ENCODE measurements at regions not wholly inside any gene's neighbourhood (a gene's known extent, or its start where the extent isn't known, plus 50 kb on each side); places are given as distances from the start of the nearest gene placed in this dataset.

DNA sequence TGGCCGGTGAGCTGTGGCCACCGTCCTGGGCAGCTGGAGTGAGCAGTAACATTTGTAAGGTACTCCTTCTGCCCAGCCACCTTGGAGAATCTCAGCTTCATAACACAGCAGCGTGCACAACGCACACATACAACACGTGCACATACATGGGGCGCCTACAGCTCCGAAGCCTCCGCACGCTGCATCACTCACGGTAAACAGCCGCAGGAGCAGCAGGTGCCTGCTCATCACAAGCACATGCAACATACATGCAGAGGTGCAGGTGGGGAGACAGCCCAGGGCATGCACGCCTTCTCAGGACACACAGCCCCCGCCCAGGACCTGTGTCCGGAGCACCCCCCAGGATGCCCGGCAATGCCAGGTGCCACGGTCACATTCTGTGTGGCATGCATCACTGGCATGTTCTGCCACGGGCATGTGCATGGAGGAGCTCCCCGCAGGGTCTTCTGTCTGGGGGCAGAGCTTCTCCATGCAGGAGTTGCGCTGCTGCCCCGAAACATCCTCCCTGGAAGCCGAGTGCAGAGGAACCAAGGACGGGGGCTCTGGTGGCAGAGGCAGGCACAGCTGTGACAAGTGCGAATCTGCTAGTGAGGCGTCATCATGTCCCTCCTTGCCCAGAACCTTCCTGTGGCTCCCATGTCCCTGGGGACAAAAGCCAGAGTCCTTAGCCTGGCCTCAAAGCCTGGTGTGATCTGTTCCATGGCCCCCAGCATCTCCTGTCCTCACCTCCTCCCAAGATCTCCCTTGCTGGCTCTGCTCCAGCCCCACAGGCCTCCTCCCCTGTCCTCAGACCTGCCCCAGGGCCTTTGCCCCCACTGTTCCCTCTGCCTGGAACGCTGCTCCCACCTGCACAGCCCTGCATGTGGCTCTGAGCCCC lies 184.0 kb upstream of the GSE1 start:
- DNase-seq = no peak

DNA sequence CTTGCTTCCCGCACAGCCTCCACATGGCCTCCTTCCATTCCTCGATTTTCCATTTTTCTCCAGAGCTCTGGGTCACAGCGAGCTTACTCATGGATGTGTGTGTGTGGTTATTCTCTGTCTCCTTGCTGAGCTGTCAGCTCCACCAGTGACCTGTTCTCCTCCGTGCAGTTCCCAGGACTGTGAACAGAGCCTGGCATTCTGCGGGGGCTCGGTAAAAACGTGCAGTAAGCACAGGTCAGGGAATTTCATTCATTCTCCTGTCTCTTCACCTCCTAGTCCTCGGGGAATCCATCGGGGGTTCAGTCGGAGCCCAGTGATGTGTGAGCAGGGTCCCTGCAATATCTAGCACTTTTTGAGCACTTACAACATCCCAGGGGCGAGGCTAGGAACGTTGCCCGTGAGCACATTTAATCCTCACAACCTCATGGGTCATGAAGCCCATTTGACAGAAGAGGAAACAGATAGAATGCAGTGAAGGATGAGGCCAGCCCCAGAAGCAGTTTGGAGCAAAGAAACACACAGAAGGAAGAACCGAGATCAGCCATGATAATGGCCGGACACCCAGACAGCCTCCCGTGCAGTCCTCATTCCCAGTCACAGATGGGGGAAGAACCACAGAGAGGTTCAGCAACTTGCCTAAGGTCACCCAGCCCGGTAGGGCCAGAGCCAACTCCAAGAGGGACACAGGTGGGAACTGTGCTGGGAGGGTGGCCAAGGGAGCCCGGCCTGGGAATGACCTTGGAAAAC lies 183.2 kb upstream of the GSE1 start:
- DNase-seq = no peak

DNA sequence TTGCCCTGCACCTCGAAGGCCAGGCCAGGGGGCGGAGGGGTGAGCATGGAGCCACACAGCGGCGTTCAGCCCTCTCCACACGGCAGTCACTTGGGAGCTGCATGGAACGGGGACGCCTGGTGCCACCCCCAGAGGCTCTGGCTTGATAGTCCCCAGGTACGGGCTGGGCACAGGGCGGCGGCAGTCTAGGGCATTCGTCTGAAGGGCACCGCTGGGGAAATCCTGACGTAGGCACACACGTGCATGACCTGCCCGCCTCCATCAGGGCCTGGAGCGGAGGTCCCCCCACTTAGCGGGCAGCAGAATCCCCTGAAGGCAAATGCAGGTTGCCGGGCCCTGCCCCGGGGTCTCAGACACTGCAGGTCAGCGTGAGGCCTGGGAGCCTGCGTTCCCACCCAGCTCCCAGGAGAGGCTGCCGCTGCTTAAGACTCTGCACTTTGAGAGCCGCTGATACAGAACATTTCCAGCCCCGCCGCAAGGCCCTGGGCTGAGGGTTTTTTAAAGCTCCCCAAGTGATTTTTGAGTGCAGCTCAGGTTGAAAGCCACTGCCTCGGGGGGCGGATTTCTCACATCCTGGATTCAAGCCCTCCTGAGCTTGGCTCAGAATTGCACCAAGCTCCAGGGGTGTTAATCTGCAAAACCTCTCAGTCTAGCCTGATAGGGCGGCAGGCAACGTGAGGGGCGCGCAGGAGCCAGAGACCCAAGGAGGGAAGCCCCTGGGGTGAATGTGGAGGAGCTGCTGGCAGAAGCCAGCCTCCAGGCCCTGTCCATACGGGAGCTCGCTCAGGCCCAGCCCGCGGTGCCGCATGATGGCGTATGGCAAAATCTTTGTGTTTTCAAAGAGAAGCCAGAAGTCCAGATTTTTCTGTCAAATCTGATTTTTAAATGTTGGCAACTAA lies 182.3 kb upstream of the GSE1 start:
- no peak for DNase-seq

DNA sequence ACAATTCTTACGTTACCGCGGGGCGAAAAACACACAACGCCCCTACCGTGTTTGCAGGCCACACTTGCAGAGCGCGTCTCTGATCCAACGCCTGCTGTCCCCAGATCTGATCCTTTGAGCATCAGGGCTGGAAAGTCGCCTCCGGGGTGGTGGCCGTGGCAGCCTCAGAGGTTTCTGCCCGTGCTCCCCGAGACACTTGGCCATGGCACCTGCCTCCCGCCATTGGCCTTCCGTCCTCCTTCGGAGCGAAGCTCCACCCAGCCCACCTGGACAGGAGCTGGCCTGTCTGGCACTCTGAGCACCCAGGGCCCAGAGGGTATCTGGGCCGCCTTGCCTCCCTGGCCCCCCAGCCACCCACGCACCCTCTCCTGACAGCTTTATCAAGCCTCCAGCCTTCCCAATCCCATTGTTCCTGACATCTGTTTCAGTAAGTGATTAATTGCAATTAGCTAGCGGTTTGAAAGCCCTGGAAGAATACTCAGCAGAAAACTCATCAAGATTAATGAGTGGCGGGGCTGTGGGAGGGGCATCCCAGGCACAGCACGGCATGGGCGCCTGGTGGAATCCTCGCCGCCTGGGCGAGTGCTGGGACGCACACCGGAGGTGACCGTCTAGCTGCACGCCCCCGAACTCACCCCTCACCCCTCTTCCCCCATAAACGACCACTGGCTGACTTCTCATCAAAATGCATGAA lies 181.5 kb upstream of the GSE1 start:
- no peak for DNase-seq

DNA sequence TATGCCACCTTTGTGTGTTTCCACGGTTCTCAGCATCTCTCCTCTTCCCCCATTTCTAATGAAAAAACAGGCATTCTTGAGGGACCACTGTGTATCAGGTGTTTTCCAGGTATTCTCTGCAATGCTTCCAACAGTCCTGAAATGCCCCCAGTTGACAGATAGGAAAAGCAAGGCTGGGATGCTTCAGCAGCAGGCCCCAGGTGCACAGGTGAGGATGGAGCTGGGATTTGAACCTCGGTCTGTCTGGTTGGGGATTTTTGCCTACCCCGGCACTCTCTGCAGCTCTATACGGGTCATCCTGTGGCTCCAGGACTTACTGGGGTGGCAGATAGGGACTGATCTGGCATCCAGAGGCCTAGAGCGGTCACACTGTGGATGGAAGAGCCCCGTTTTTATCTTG lies 180.5 kb upstream of the GSE1 start:
- no peak for DNase-seq

DNA sequence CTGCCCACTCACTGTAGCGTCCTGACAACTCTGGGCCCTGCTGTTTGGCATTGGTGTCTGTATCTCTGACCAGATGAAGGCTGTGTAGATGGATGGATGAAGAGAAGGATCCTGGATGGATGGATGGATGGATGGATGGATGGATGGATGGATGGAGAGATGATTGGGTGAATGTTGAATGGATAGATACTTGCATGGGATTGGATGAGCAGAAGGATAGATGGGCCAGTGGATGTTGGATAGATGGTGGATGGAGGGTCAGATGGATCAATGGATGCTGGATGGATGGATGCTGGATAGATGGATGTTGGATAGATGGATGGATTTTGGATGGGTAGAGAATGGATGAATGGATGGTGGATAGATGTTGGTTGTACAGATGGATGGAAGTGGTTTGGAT lies 179.6 kb upstream of the GSE1 start:
- no peak for DNase-seq

DNA sequence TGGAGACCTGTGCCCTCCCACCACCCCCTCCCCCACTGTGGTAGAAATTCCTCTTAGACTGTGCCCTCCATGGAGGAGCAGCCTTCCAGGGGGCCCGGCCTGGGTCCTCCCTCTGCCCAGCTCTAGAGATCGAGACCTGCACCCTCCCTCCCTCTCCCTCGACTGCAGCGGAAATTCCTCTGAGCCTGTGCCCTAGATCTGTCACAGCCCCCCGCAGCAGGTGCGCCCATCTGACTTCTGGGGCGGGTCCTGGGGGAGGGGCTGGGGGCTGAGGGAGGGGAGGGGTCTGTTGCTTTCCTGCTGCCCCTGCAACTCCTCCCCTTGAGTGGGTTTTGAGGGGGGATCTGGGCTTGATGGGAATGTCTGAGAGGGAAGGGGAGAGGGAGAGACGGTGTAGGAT lies 177.8 kb upstream of the GSE1 start:
- DNase-seq = no peak

DNA sequence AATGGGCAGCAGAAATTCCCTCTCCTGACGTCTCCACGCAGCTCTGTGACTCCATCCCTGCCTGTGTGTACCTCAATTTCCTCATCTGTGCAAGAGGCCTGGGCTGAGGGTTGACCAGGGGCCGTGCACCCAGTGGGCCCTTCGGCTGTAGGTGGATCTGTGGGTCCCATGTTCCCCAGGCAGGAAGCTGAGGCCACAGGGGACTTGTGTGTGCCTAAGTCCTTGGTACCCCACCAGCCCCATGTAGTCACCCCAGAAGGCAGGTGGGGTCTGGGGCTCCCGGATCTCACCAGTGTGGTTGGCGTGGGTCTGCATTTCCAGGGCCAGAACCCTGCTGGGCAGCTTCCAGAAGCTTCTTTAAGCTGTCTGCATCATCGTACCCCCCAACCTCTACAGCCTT lies 177.4 kb upstream of the GSE1 start:
- no peak for DNase-seq

DNA sequence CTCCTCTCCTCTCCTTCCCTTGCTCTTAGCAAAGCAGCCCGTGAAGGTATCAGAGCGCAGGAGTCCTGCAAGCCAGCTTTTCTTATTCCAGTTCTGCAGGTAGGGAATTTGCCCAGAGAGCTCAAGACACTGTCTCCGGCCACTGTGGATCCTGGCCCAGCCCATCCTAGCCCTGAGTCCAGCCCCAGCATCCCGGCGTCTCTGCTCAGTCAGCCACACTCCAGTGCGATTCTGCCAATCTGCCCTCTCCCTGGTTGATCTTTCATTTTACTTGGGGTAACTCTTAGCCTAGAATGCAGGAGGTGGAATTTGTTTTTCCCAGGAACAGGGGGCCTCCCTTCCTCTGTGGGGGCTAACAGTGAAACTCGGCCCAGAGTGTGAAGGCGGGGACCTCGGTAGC lies 176.9 kb upstream of the GSE1 start:
- no peak for DNase-seq

DNA sequence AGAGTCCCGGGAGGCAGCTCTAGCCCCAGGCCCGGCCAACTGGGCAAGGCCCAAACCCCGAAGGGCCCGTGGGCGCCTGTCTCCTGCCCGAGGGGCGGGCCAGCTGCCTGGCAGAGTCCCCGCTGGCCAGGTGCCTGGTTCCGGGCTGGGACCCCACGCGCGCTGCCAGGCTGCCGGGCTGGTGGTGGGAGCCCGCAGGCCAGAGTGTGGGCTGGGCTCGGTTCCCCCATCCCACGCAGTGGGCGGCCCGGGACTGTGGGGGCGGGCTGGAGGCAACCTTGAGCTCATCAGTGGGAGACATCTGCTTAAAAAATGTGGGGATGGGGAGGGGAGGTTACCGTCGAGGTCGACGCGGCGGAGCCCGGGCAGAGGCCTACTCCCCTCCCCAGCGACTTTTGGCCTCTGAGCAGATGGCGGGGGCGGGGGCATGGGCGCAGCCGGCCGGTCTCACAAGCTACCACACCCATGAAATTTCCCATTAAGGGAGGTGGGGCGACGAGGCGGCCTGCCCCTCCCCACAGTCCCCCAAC lies 176.4 kb upstream of the GSE1 start:
- peak; percentile 31 for DNase-seq

DNA sequence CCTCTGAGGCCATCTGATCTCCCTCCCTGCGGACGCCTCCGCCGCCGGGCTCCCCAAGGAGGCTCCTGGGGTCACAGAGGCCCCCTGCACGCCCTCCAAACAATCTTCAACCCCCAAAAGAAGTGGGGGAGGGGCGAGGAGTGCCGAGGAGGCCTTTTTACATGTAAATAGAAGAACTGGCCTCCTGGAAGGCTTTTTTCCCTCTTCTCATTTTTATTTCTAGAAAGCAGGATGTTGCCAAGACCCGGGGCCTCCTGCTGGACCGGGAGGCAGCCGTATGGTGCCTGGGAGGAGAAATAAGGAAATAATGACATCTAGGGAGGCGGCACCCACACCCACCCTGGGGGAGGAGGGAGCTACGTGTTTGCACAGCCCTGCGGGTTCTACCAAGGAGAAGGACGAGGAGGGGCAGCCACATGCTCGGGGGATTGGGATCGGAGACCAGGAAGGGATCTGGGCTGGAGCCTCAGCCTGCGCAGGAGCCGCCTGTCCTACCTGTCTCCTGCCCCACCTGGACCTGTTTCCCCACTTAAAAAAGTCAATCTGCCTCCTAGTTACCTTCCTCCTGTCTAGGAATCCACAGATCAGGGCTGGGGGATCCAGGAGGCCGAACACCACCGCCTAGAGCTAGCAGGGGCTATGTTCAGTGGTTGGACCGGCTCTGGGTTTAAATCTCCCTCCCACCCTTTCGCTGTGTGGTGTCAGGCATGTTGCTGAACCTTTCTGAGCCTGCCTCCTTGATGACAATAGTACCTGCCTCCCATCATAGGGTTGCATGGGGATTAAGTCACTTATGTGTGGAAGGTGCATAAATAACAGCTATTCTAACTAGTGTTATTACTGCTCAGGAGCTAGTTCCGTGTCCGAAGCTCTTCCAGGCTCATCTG lies 175.7 kb upstream of the GSE1 start:
- DNase-seq = peak; percentile 61

DNA sequence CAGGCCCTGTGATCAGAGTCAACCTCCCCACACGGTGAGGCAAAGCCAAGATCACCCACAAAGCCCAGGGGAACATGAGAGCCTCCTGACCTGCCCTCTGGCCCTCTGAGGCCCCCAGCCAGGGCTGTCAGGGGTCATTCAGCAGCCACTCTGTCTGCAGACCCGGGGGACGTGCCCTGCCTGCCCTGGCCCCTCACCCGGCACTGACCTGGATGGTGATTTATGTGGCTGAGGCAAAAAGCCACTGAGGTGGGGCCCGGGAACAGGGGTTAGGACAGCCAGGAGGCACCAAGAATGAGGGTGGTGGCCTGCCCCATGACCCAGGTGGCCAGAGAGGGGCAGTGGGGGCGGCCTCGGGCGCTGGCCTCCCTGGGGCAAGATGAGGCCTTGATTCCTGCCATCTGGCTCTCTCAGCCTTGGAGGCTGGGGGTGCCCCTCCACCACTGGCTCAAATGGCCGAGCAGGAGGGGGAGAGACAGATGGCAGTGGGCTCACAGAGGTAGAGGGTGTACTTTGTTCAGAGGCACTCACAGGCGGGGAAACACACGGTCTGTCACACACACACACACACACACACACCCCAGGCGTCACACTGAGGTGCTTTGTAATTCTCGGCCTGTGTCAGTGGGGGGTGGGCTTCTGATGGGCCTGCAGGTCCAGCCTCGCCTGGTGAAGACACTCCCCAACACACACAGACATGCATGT lies 174.0 kb upstream of the GSE1 start:
- no peak for DNase-seq

DNA sequence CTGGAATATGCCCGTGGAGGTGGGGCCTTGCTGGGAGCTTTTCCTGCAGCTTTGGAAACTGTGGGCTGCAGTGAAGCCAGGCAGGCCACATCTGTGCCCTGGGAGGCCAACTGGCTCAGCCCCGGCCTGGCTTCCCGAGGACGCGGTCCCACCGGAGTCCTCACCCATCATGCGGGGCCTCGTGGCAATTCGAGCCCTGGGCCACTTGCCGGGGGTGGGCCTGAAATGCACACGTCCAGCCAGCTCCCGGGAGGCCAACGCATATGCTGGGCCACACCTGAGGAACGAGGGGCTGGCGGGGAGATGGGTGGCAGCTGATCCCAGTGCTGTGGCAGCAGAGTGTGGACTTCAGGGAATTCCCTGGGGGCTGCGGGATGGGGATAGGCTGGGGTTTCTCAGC lies 172.4 kb upstream of the GSE1 start:
- DNase-seq = no peak

DNA sequence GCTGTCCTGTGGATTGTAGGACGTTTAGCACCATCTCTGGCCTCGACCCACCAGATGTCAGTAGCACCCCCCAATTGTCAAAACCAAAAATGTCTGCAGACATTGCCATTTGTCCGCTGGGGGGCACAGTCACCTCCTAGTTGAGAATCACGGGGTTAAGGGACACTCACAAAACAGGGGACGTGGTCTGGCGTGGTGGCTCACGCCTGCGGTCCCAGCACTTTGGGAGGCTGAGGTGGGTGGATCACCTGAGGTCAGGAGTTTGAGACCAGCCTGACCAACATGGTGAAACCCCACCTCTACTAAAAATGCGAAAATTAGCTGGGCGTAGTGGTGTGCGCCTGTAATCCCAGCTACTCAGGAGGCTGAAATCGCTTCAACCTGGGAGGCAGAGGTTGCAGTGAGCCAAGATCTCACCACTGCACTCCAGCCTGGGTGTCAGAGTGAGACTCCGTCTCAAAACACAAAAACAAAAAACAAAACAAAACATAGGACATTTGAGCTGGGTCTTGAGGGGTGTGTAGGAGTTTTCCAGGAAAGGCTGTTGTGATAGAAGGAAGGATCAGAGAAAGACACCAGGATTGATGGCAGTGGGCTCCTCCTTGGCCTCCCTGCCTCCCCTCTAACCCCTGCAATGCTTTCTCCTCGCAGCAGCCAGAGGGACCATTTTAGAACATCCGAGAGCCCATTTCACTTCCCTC lies 171.8 kb upstream of the GSE1 start:
- DNase-seq = no peak

DNA sequence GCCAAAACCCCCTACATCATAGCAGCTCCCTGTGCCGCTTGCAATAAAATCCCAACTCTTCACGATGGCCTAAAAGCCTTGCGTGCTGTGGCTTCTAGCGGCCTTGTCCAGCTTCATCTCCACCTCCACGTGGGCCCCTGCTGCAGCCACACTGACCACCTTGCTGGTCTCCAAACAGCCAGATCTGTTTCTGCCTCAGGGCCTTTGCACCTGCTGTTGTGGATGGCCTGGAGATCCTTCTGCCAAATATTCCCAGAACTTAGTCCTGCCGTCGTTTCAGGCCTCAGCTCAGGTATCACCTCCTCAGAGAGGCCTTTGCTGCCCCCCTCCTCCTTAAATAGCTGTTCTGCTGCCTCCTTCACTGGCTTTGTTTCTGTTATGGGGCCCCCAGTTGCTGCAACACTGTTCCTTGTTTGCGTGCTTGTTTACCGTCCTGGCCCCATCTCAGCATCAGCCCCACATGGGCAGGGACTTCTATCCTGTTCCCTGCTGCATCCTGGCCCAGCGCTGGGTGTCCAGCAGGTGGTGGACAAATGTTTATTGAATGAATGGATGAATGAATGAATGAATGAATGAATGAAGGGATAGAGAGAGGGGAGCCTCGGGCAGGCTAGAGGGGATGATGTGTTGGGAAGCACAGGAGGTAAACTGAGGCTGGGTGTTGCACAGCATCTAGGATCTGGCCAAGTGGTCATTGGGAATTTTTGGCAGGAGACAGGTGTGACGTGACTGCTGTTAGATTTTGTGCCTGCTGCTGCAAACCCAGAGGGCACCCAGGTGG lies 171.0 kb upstream of the GSE1 start:
- DNase-seq = no peak

DNA sequence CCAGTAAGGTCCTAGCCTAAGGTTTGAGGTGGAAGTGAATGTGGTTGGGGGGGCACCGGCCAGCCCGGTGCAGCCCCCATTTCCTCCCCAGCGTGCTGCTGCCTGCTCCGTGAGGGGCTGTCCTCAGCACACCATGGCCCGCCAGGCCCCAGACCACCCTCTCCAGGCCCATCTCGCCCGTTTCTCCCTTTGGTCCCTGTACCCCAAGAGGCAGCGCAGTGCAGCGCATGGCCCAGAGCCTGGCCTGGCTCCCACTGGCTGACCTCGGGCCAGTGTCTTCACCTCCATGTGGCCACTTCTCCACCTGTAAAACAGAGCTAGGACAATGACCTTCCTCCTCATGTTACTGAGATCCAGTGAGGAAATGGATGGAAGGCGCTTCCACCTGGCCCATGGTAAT lies 170.0 kb upstream of the GSE1 start:
- no peak for DNase-seq

DNA sequence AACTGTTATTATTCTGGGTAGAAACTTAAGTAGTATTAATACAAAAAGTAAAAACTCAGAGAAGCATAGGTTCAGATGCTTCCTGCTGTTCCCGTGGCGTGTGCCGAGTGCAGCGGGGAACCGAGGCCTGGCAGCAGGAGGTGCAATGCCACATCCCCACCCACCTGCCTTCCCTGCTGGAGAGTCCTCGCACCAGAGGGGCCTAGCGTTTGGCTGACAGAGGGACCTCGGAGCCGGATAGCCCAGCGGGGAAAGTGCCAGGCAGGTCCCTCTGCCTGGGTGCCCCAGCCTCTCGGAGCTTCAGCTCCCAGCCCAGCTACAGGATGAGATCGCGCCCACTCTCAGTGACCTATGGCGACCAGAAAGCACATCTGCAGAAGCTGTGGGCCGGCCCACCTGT lies 169.6 kb upstream of the GSE1 start:
- no peak for DNase-seq

DNA sequence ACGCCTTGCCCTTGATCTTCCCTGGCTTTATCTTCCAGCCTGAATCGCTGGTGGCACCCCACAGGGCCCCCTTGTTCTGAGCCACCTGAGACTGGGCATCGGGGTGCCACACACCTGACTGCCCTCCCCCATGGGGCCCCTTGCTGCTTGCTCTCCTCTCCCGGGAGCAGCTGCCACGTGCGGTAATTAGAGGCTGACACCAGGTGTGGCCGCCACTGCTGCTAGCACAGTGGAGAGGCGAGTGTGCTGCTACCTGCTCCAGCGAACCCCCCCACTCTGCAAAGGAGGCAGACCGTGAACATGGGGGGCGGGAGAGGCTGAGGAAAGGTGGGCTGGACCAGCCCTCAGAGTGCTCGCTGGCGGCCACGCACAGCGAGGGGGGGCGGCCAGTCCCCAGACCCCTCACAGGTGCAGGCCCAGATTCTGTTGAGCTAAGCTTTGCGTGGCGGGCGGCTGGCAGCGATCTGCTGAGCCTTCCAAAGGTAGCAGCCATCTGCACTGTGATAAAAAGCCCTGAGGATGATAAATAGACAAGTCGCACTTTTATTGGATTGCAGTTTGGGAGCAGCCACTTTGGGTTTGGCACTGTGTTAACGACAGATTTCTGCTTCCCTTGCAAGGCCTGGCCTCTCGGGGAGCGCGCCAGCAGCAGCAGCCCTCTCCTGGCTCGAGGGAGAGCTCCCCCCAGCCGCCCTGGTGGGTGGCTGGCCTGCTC lies 167.9 kb upstream of the GSE1 start:
- no peak for DNase-seq

Data from fibroblast of skin of scalp (primary cell).